ENCODE measurements at regions not wholly inside any gene's neighbourhood (a gene's known extent, or its start where the extent isn't known, plus 50 kb on each side); places are given as distances from the start of the nearest gene placed in this dataset.
"Not testable (repeated sequence)": the region's sequence is repeated elsewhere in the genome, so short reads cannot be mapped to it uniquely, and the experiment has no call there.

GRCh38 chr4:115965588-115965987, 852.2 kb upstream of the NDST4 start:
- no peak for DNase-seq (ENCODE audit: low read depth in 4 of 4, low spot score in 2 of 4)

DNA sequence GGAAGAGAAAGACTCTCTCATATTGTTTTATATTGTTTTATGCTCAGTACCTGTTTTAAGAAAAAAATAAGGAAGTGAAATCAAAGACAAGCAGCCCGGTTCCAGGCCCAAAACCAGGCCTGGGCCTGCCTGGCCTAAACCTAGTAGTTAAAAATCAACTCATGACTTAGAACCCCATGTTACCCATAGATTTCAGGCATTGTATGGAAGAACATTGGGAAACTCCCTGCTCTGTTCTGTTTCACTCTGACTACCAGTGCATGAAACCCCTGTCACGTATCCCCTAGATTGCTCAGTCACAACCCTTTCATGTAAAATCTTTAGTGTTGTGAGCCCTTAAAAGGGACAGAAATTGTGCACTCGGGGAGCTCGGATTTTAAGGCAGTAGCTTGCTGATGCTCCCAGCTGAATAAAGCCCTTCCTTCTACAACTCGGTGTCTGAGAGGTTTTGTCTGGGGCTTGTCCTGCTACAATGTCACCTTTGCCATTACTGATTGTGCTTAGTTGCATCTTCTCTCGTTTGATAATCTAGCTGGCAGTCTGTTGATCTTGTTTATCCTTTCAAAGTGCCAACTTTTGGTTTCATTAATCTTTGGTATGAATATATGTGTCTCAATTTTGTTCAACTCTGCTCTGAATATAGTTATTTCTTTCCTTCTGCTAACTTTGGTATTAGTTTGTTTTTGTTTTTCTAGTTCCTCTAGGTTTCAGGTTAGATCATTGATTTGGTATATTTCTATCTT, 842.8 kb upstream of the NDST4 start:
- not testable (repeated sequence) for DNase-seq (ENCODE audit: low read depth in 4 of 4, low spot score in 2 of 4)

- no peak for DNase-seq (ENCODE audit: low read depth in 4 of 4, low spot score in 2 of 4)
These were observed 837.4 kb upstream of the NDST4 start for GRCh38 chr4:115950806-115951205.

- DNase-seq (ENCODE audit: low read depth in 4 of 4, low spot score in 2 of 4), result not testable (repeated sequence)
These were observed 836.7 kb upstream of the NDST4 start for GRCh38 chr4:115949974-115950743.

- no peak for DNase-seq (ENCODE audit: low read depth in 4 of 4, low spot score in 2 of 4)
These were observed 831.6 kb upstream of the NDST4 start for GRCh38 chr4:115945026-115945425.

DNA sequence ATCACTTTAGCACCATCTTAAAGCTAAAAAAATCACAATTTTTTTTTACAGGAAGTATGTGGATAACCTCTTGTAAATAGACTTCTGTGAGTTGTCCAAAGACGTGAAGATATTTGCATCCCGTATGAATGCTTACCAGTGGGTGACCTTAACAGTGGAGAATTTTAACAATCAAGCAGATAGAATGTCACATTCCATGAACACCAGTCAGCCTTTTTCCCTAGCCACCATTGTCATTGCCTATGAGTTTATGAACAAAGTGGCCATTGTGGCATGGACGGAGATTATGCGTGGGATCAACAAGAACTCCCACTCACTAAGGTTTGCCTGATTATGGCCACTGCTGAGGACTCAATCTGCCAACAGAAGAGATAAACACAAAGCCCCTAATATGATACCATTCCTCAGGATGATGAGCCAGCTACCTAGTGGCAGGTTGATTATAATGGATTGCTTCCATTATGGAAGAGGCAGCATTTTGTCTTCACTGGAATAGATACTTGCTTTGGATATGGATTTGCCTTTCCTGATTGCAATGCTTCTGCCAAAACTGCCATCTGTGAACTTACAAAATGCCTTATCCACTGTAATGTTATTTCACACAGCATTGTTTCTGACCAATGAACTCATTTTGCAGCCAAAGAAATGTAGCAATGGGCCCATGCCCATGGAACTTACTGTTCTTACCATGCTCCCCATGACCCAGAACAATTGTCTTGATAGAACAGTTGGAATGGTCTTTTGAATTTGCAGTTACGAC, 830.9 kb upstream of the NDST4 start:
- no peak for DNase-seq (ENCODE audit: low read depth in 4 of 4, low spot score in 2 of 4)

DNA sequence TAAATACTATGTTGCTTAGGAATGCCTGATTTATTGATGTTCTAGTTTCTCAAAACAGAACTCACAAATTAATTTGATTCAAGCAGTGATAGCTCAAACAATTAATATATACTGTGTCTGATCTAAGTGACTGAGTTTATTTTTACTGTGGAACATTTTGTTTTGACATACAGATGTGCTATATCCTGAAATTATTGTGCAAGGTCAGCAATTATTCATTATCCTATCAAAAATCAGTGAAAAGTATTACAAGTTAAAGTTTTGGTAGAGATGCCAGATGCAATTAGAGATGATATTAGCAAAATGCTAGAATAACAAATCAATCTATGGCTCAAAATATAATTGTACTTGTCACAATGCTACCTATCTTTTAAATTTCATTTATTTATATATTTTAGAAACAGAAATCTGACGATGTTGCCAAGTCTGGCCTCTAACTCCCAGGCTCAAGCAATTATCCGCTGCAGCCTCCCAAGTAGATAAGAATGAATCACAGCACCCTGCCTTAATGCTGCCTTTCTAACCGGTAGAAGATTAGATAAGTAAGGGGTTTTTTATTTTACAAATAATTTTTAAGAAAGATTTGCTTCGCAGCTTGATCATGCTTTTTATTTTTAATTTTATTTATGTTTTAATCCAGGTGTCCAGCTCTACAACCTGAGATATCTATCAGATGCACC, 825.5 kb upstream of the NDST4 start:
- DNase-seq (ENCODE audit: low read depth in 4 of 4, low spot score in 2 of 4), result no peak

DNA sequence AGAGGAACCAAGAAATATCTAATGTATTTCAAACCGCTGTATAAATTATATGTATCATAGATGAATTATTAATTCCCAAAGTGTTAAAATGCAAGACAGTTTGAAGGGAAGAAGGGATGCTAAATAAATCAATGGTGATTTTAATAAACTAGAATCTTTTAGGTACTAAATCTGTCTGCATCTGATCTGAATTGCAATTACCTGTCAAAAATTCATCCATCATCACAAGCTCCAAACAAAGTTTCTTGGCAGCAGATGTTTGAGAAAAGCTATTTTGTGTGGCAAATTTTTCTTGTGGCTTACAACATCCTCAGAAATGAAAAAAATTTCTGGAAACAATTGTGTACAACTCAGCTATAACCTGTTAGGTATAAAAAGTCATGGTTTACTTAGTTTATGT, 816.0 kb upstream of the NDST4 start:
- DNase-seq (ENCODE audit: low read depth in 4 of 4, low spot score in 2 of 4), result no peak

GRCh38 chr4:115927382-115927781, 814.0 kb upstream of the NDST4 start:
- no peak for DNase-seq (ENCODE audit: low read depth in 4 of 4, low spot score in 2 of 4)

DNA sequence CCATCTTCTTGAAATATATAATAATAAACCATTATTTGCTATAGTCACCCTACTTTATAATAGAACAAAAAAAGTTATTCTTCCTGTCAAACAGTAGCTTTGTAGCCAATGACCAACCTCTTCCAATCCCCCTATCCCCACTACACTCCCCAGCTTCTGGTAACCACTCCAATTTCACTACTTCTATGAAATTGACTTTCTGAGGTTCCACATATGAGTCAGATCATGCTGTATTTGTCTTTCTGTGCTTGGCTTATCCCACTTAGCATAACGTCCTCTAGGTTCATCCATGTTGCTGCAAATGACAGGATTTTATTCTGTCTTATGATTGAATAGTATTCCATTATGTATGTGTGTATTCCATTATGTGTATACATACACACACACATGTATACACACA, 809.7 kb upstream of the NDST4 start:
- DNase-seq (ENCODE audit: low read depth in 4 of 4, low spot score in 2 of 4), result no peak

- DNase-seq (ENCODE audit: low read depth in 4 of 4, low spot score in 2 of 4), result no peak
These were observed 807.2 kb upstream of the NDST4 start for GRCh38 chr4:115920637-115921036.

DNA sequence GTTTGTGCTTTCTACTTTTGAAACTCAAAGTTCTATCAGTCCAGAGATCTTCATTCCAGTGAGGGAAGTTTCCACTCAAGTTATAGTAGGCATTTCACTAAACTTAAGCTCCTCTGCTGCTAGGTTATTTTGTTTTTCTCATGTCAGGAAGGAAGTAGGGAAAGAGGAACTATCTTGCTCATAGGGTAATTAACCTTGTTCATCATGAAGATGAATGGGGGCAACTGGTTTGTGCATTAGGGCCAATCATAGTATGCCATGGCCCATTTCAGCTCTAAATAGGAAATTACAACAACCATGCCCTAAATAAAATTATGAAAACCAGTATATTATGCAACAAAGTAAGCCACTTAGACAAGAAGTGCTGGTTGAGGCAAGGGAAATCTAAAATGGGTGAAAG, 804.7 kb upstream of the NDST4 start:
- DNase-seq (ENCODE audit: low read depth in 4 of 4, low spot score in 2 of 4), result no peak

GRCh38 chr4:115906428-115906827, 793.0 kb upstream of the NDST4 start:
- no peak for DNase-seq (ENCODE audit: low read depth in 4 of 4, low spot score in 2 of 4)

- no peak for DNase-seq (ENCODE audit: low read depth in 4 of 4, low spot score in 2 of 4)
These were observed 770.4 kb upstream of the NDST4 start for GRCh38 chr4:115883847-115884246.

- DNase-seq (ENCODE audit: low read depth in 4 of 4, low spot score in 2 of 4), result no peak
These were observed 769.8 kb upstream of the NDST4 start for GRCh38 chr4:115883231-115883630.

DNA sequence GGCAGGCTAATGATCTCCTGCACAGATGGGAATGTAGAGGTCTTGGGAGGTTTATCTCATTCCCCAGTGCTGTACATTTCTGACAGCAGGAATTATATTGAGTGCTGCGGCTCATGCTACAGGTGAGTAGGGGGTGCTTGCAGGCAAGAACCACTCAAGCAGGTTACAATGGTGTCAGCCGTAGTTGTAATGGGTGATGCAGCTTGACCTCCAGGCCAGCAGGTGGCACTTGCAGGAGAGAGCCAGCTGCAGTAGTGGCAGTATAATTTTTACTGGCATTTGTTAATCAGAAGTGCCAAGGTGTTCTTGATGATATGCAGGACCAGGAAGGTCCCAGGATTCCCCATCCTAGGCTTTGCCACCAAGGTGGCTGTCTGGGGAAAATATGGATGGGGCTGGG, 759.6 kb upstream of the NDST4 start:
- no peak for DNase-seq (ENCODE audit: low read depth in 4 of 4, low spot score in 2 of 4)

DNA sequence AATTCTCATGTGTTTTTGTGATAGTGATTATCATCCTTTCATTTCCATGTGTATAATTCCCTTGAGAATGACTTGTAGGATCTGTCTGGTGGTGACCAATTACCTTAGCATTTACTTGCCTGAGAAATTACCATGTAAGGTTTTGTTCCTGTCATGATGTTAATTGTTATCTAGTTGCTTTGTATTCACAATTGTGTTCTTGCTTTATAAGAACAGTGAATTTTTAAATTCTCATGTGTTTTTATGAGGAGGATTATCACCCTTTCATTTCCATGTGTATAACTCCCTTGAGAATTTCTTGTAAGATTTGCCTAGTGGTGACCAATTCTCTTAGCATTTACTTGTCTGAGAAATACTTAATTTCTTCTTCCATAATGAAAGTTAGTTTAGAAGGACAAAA, 758.2 kb upstream of the NDST4 start:
- DNase-seq (ENCODE audit: low read depth in 4 of 4, low spot score in 2 of 4), result no peak

- DNase-seq (ENCODE audit: low read depth in 4 of 4, low spot score in 2 of 4), result no peak
These were observed 753.0 kb upstream of the NDST4 start for GRCh38 chr4:115866364-115866896.

DNA sequence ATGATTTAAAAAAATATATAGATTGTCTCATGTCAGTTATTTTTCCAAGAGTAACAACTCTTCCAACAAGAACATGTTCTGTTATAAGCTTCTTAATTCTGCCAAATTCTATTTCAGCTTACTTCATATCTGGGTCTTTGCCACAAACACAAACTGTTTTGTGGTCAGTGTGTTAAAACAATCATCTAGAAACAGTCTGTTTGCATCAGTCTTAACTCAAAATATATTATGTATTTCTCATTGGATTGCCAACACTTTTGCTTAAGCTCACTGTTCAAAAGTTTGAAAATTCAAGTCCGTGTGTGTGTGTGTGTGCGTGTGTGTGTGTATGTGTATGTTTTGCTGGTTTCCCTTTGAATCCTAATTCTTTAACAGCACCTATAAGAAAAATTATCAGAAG, 752.3 kb upstream of the NDST4 start:
- DNase-seq (ENCODE audit: low read depth in 4 of 4, low spot score in 2 of 4), result no peak

DNA sequence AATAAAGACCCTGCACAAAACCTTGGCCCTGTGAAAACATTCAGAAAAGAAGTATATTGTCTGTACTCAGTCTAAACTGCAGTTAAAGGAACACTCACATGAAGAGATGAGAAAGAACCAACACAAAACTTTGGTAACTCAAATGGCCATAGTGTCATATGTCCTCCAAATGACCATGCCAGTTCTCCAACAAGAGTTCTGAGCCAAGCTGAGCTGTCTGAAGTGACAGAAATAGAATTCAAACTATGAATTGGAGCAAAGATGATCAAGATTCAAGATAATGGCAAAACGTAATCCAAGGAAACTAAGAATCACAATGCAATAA, 739.3 kb upstream of the NDST4 start:
- DNase-seq (ENCODE audit: low read depth in 4 of 4, low spot score in 2 of 4), result no peak
